GM12891 (cell line): ENCODE measurements at regions not wholly inside any gene's neighbourhood (a gene's known extent, or its start where the extent isn't known, plus 50 kb on each side); places are given as distances from the start of the nearest gene placed in this dataset.

ENCODE experiments used
- DNase-seq: peaks from one replicate; pipeline ENCODE4 v3.0.0; 2011; ENCODE audit warnings: low spot score; ENCODE audit not compliant: insufficient read length
- FAIRE-seq: peaks from 2 replicates; lab custom pipeline; 2011; peaks lifted over from hg19 to GRCh38; lab: Jason Lieb, UNC
- PAX5 ChIP-seq: IDR thresholded peaks from 2 replicates; pipeline ENCODE4 v1.6.1; 2011; ENCODE audit warnings: low read length, moderate library complexity, mild to moderate bottlenecking; ENCODE audit not compliant: insufficient read depth, severe bottlenecking
- POLR2A ChIP-seq: IDR thresholded peaks from 2 replicates; pipeline ENCODE4 v1.6.1; 2011; ENCODE audit warnings: low read depth, low read length, control low read depth
- POLR2AphosphoS5 ChIP-seq: IDR thresholded peaks from 2 replicates; pipeline ENCODE4 v1.6.1; 2011; ENCODE audit warnings: low read depth, low read length, control low read depth
- POU2F2 ChIP-seq: IDR thresholded peaks from 2 replicates; pipeline ENCODE4 v1.6.1; 2011; ENCODE audit warnings: low read depth, mild to moderate bottlenecking, control low read depth, low read length, moderate library complexity
- SPI1 ChIP-seq: IDR thresholded peaks from 2 replicates; pipeline ENCODE4 v1.6.1; 2011; ENCODE audit warnings: low read depth, low read length, control low read depth
- TAF1 ChIP-seq: IDR thresholded peaks from 2 replicates; pipeline ENCODE4 v1.6.1; 2011; ENCODE audit warnings: low read depth, low read length, control low read depth

- no peak for FAIRE-seq
- no peak for TF ChIP-seq POU2F2
- no peak for TF ChIP-seq TAF1
- no peak for TF ChIP-seq POLR2A
- no peak for TF ChIP-seq PAX5
- TF ChIP-seq SPI1 = no peak
- no peak for TF ChIP-seq POLR2AphosphoS5
- DNase-seq = no peak
Measured at GRCh38 chr4:24024605-24025004, 134.8 kb upstream of the PPARGC1A start.

- TF ChIP-seq POU2F2 = no peak
- no peak for TF ChIP-seq TAF1
- no peak for TF ChIP-seq POLR2AphosphoS5
- no peak for TF ChIP-seq SPI1
- no peak for TF ChIP-seq POLR2A
- no peak for TF ChIP-seq PAX5
- no peak for DNase-seq
- no peak for FAIRE-seq
Measured at GRCh38 chr4:24024157-24024556, 134.3 kb upstream of the PPARGC1A start.

GRCh38 chr4:24015782-24016181 lies 125.9 kb upstream of the PPARGC1A start:
- FAIRE-seq = no peak

GRCh38 chr4:24013668-24014422 lies 124.0 kb upstream of the PPARGC1A start:
- TF ChIP-seq SPI1 (no peak), POLR2AphosphoS5 (no peak), POU2F2 (no peak), POLR2A (no peak), TAF1 (no peak), PAX5 (no peak)
- DNase-seq (no peak), FAIRE-seq (no peak)

More at GRCh38 chr4:24015782-24016181, 125.9 kb upstream of the PPARGC1A start:
- TF ChIP-seq POLR2AphosphoS5 (no peak), POLR2A (no peak), POU2F2 (no peak), PAX5 (no peak), SPI1 (no peak), TAF1 (no peak)
- DNase-seq = no peak

- DNase-seq = no peak
- TF ChIP-seq POLR2A (no peak), POU2F2 (no peak), SPI1 (no peak), PAX5 (no peak), TAF1 (no peak), POLR2AphosphoS5 (no peak)
- no peak for FAIRE-seq
Measured at GRCh38 chr4:24010994-24011393, 121.1 kb upstream of the PPARGC1A start.

- DNase-seq (no peak), FAIRE-seq (no peak)
- TF ChIP-seq PAX5 = no peak
- TF ChIP-seq POU2F2 = no peak
- TF ChIP-seq POLR2AphosphoS5 = no peak
- no peak for TF ChIP-seq TAF1
- no peak for TF ChIP-seq POLR2A
- TF ChIP-seq SPI1 = no peak
Measured at GRCh38 chr4:24010573-24010972, 120.7 kb upstream of the PPARGC1A start.

GRCh38 chr4:24007860-24008261 lies 118.0 kb upstream of the PPARGC1A start:
- FAIRE-seq (no peak), DNase-seq (no peak)
- TF ChIP-seq POU2F2 = no peak
- no peak for TF ChIP-seq POLR2AphosphoS5
- TF ChIP-seq POLR2A = no peak
- no peak for TF ChIP-seq SPI1
- no peak for TF ChIP-seq PAX5
- no peak for TF ChIP-seq TAF1

- TF ChIP-seq TAF1 = no peak
- no peak for TF ChIP-seq POLR2AphosphoS5
- TF ChIP-seq PAX5 = no peak
- no peak for TF ChIP-seq SPI1
- no peak for TF ChIP-seq POU2F2
- TF ChIP-seq POLR2A = no peak
- FAIRE-seq (no peak), DNase-seq (no peak)
Measured at GRCh38 chr4:24006269-24006668, 116.4 kb upstream of the PPARGC1A start.

GRCh38 chr4:24003926-24004325 lies 114.1 kb upstream of the PPARGC1A start:
- FAIRE-seq (no peak), DNase-seq (no peak)
- TF ChIP-seq POU2F2 (no peak), POLR2AphosphoS5 (no peak), TAF1 (no peak), POLR2A (no peak), PAX5 (no peak), SPI1 (no peak)

GRCh38 chr4:24003496-24003895 lies 113.6 kb upstream of the PPARGC1A start:
- FAIRE-seq = no peak

More at GRCh38 chr4:24003496-24003895, 113.6 kb upstream of the PPARGC1A start:
- DNase-seq = no peak
- TF ChIP-seq POU2F2 (no peak), TAF1 (no peak), POLR2AphosphoS5 (no peak), PAX5 (no peak), SPI1 (no peak)
